Fibroblast of skin of scalp (primary cell): ENCODE measurements at regions not wholly inside any gene's neighbourhood (a gene's known extent, or its start where the extent isn't known, plus 50 kb on each side); places are given as distances from the start of the nearest gene placed in this dataset.
A peak's percentile ranks its signal among the peaks of the same experiment; 100 is the strongest.

Experiments
- DNase-seq: peaks from one replicate; pipeline ENCODE4 v3.0.0-alpha.2; 2013

- DNase-seq = no peak
These were observed 72.3 kb downstream of the GMNC start for GRCh38 chr3:190790185-190790584.

GRCh38 chr3:190786898-190787297 lies 75.6 kb downstream of the GMNC start:
- no peak for DNase-seq

- DNase-seq = no peak
These were observed 77.4 kb downstream of the GMNC start for GRCh38 chr3:190785047-190785446.

- DNase-seq = no peak
These were observed 82.0 kb downstream of the GMNC start for GRCh38 chr3:190780524-190780923.

GRCh38 chr3:190774633-190775032 lies 87.9 kb downstream of the GMNC start:
- DNase-seq = no peak

- no peak for DNase-seq
These were observed 88.5 kb downstream of the GMNC start for GRCh38 chr3:190773948-190774347.

- DNase-seq = no peak
These were observed 89.7 kb downstream of the GMNC start for GRCh38 chr3:190772831-190773230.

- no peak for DNase-seq
These were observed 93.6 kb downstream of the GMNC start for GRCh38 chr3:190768891-190769290.

GRCh38 chr3:190767851-190768250 lies 94.6 kb downstream of the GMNC start:
- no peak for DNase-seq

GRCh38 chr3:190764231-190765134 lies 98.0 kb downstream of the GMNC start:
- DNase-seq = no peak

- no peak for DNase-seq
These were observed 99.7 kb downstream of the GMNC start for GRCh38 chr3:190762801-190763200.

GRCh38 chr3:190747571-190747970 lies 114.9 kb downstream of the GMNC start:
- DNase-seq = no peak

GRCh38 chr3:190746986-190747385 lies 115.5 kb downstream of the GMNC start:
- no peak for DNase-seq

GRCh38 chr3:190746531-190746930 lies 116.0 kb downstream of the GMNC start:
- no peak for DNase-seq

GRCh38 chr3:190741788-190742187 lies 120.7 kb downstream of the GMNC start:
- DNase-seq = no peak

GRCh38 chr3:190739641-190740185 lies 122.8 kb downstream of the GMNC start:
- DNase-seq = peak; percentile 15

GRCh38 chr3:190738636-190739155 lies 123.8 kb downstream of the GMNC start:
- no peak for DNase-seq

- DNase-seq = no peak
These were observed 125.0 kb downstream of the GMNC start for GRCh38 chr3:190737446-190737845.

GRCh38 chr3:190734490-190734889 lies 128.0 kb downstream of the GMNC start:
- DNase-seq = no peak

- DNase-seq = no peak
These were observed 128.8 kb downstream of the GMNC start for GRCh38 chr3:190733591-190734146.

- DNase-seq = no peak
These were observed 130.9 kb downstream of the GMNC start for GRCh38 chr3:190731596-190731995.

GRCh38 chr3:190728574-190729246 lies 133.8 kb downstream of the GMNC start:
- no peak for DNase-seq
